Esophagus squamous epithelium (tissue), 5 donors: ENCODE measurements at regions not wholly inside any gene's neighbourhood (a gene's known extent, or its start where the extent isn't known, plus 50 kb on each side); places are given as distances from the start of the nearest gene placed in this dataset.
A peak's percentile ranks its signal among the peaks of the same experiment; 100 is the strongest.

ENCODE experiments used
- DNase-seq: peaks from one replicate; lab custom pipeline; 2025; lab: John Stamatoyannopoulos, UW
- H3K27ac ChIP-seq, 4 donors: fragments of 200-600 bp; sonication (generic); one replicate each; pipeline ENCODE4 v1.5.1; 2016 to 2019; ENCODE audit warnings: mild to moderate bottlenecking in 1 of 4
- H3K27me3 ChIP-seq, 4 donors: fragments of 200-600 bp; sonication (generic); 1 replicate in 3 of 4; 2 replicates in 1 of 4; pipeline versions ENCODE4 v1.5.1 to v1.6.0; 2017 to 2021; ENCODE audit warnings: antibody characterized with exemption in 1 of 4
- H3K36me3 ChIP-seq, 3 donors: fragments of 200-600 bp; sonication (generic); one replicate each; pipeline ENCODE4 v1.5.1; 2016 to 2019
- H3K4me1 ChIP-seq, 3 donors: fragments of 200-600 bp; sonication (generic); one replicate each; pipeline ENCODE4 v1.5.1; 2017 to 2019
- H3K4me3 ChIP-seq, 4 donors: fragments of 200-600 bp; sonication (generic); 1 replicate in 3 of 4; 2 replicates in 1 of 4; pipeline ENCODE4 v1.5.1; 2016 to 2019; ENCODE audit warnings: mild to moderate bottlenecking in 2 of 4, moderate library complexity in 1 of 4
- H3K9me3 ChIP-seq, 3 donors: fragments of 200-600 bp; sonication (generic); one replicate each; pipeline ENCODE4 v1.5.1; 2016 to 2019
- CTCF ChIP-seq, 6 experiments: fragments of 450-650 bp in 4 of 6; fragments of 200-600 bp in 2 of 6; sonication (generic) in 2 of 6; IDR thresholded peaks; one replicate each; pipeline ENCODE4 v1.5.1; 2016 to 2019; ENCODE audit warnings: antibody characterized with exemption in 6 of 6, mild to moderate bottlenecking in 4 of 6, moderate library complexity in 4 of 6
- POLR2A ChIP-seq, 4 donors: fragments of 450-650 bp; IDR thresholded peaks; one replicate each; pipeline ENCODE4 v1.6.1; 2017; ENCODE audit warnings: antibody characterized with exemption in 4 of 4, mild to moderate bottlenecking in 4 of 4, moderate library complexity in 3 of 4
- WGBS, 2 donors: methylation state at CpG; one replicate each; pipeline ENCODE4 v1.1.5; 2018; 5-methylcytosine and 5-hydroxymethylcytosine counted together
- intact Hi-C: fragments of 100-400 bp; cut with DNase I; formaldehyde crosslinking; loops from one replicate; pipeline ENCODE4 v1.15.0; 2022
- donor health status: DM: yes; HTN: yes; CAD: no.

- H3K36me3 ChIP-seq: no peaks in the 10 kb centered on the region
- H3K27ac ChIP-seq: no peak overlapping the region
- intact Hi-C loops: no loop called here
- 54% methylated on average over 3 of the region's 3 CpGs for WGBS, 2 donors
- H3K4me1 ChIP-seq: no peaks in the 10 kb centered on the region
- H3K27me3 ChIP-seq: no peaks in the 10 kb centered on the region
- TF ChIP-seq POLR2A (IDR thresholded peaks at IDR 0.05) (no peak), CTCF (IDR thresholded peaks at IDR 0.05) (no peak)
- H3K9me3 ChIP-seq: no peaks in the 10 kb centered on the region
- H3K4me3 ChIP-seq: no peak overlapping the region
- DNase-seq: no peak
Measured at GRCh38 chr5:12073426-12073825, 169.2 kb upstream of the CTNND2 start.

GRCh38 chr5:12072441-12072840 is 168.2 kb upstream of the CTNND2 start:
- intact Hi-C loops: no loop called here
- no peaks in the 10 kb centered on the region for H3K36me3 ChIP-seq

GRCh38 chr5:12071455-12071854 is 167.2 kb upstream of the CTNND2 start:
- intact Hi-C loops: no loop called here
- Histone ChIP-seq H3K36me3 (no peaks in the 10 kb centered on the region), H3K4me1 (no peaks in the 10 kb centered on the region), H3K9me3 (no peaks in the 10 kb centered on the region), H3K27ac (no peak overlapping the region), H3K4me3 (no peak overlapping the region), H3K27me3 (no peaks in the 10 kb centered on the region)
- DNase-seq: no peak
- TF ChIP-seq POLR2A (IDR thresholded peaks at IDR 0.05): no peak
- TF ChIP-seq CTCF (IDR thresholded peaks at IDR 0.05): no peak
- WGBS, 2 donors: 55 to 59% methylated on average over 2 of the region's 2 CpGs

More at GRCh38 chr5:12072441-12072840, 168.2 kb upstream of the CTNND2 start:
- Histone ChIP-seq H3K27me3 (no peaks in the 10 kb centered on the region), H3K4me1 (no peaks in the 10 kb centered on the region), H3K27ac (no peak overlapping the region), H3K4me3 (no peak overlapping the region), H3K9me3 (no peaks in the 10 kb centered on the region)
- DNase-seq: no peak
- WGBS, 2 donors: 49 to 57% methylated on average over 5 of the region's 5 CpGs
- no peak for TF ChIP-seq CTCF (IDR thresholded peaks at IDR 0.05)
- TF ChIP-seq POLR2A (IDR thresholded peaks at IDR 0.05): no peak

- Histone ChIP-seq H3K36me3 (no peaks in the 10 kb centered on the region), H3K9me3 (peaks cover 0 to 7% (median 0%) of the 10 kb centered on the region in 3 donors), H3K4me3 (no peak overlapping the region), H3K27ac (no peak overlapping the region), H3K4me1 (no peaks in the 10 kb centered on the region), H3K27me3 (no peaks in the 10 kb centered on the region)
- DNase-seq: no peak
- TF ChIP-seq POLR2A (IDR thresholded peaks at IDR 0.05): no peak
- TF ChIP-seq CTCF (IDR thresholded peaks at IDR 0.05): peak in 5 of 6 experiments; percentile 20 to 44 (median 23)
- 50 to 52% methylated on average over 5 of the region's 5 CpGs for WGBS, 2 donors
- intact Hi-C loops: no loop called here
Measured at GRCh38 chr5:12023614-12024241, 119.5 kb upstream of the CTNND2 start.

- Histone ChIP-seq H3K4me1 (no peaks in the 10 kb centered on the region), H3K9me3 (peaks cover 0 to 2% (median 0%) of the 10 kb centered on the region in 3 donors), H3K4me3 (no peak overlapping the region), H3K27ac (no peak overlapping the region), H3K27me3 (no peaks in the 10 kb centered on the region), H3K36me3 (no peaks in the 10 kb centered on the region)
- WGBS, 2 donors: 61 to 64% methylated on average over 3 of the region's 3 CpGs
- no peak for DNase-seq
- TF ChIP-seq CTCF (IDR thresholded peaks at IDR 0.05): no peak
- intact Hi-C loops: no loop called here
Measured at GRCh38 chr5:12022444-12022843, 118.2 kb upstream of the CTNND2 start.
